EH (cell line): ENCODE measurements at regions not wholly inside any gene's neighbourhood (a gene's known extent, or its start where the extent isn't known, plus 50 kb on each side); places are given as distances from the start of the nearest gene placed in this dataset.
"Not testable (repeated sequence)": the region's sequence is repeated elsewhere in the genome, so short reads cannot be mapped to it uniquely, and the experiment has no call there.

Source experiments
- DNase-seq: peaks from one replicate; pipeline ENCODE4 v3.0.0-alpha.2; 2015; ENCODE audit warnings: low read depth

GRCh38 chr9:103242025-103242424 lies 246.9 kb downstream of the CYLC2 start:
- DNase-seq = no peak

GRCh38 chr9:103242486-103242885 lies 247.4 kb downstream of the CYLC2 start:
- DNase-seq = no peak

- no peak for DNase-seq
Measured at GRCh38 chr9:103243553-103243952, 248.4 kb downstream of the CYLC2 start.

- DNase-seq = no peak
Measured at GRCh38 chr9:103245369-103245768, 250.2 kb downstream of the CYLC2 start.

- no peak for DNase-seq
Measured at GRCh38 chr9:103261951-103262350, 266.8 kb downstream of the CYLC2 start.

GRCh38 chr9:103266064-103266463 lies 270.9 kb downstream of the CYLC2 start:
- no peak for DNase-seq

GRCh38 chr9:103277240-103277639 lies 282.1 kb downstream of the CYLC2 start:
- DNase-seq = no peak

DNA sequence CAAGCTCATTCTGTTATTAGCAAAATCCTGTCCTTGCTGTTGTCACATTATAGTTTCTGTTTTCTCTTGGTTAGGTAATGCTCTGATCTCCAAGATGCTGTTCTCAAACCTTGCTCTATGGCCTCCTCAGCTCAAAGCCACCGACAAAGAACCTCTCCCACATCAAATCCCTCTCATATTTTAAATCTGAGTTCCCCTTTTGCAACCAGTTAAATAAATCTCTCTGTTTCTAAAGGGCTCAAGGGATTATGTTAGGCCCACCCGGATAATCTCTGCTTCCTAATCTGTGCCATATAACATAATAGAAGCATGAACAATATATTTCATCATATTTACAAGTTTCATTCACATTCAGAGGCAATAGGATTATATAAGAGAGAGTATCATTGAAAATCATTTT lies 286.0 kb downstream of the CYLC2 start:
- no peak for DNase-seq

DNA sequence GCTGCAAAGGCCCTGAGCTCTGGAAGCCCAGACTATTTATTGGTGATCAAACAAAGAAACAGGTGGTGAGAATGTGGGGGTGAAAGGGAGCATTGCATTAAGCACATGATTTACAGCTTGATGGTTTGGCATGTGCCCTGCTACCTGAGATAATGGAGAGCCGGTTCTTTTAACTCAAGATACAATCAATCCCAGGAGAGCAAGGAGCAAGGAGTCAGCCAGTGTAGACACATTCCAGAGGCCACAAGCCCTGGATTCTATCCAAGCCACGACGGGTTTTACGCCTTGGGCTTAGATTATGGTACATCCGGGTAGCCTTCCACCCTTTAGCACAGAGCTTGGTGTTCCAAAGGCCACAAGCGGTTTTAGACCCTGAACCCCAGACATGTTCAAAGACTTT lies 292.2 kb downstream of the CYLC2 start:
- no peak for DNase-seq

DNA sequence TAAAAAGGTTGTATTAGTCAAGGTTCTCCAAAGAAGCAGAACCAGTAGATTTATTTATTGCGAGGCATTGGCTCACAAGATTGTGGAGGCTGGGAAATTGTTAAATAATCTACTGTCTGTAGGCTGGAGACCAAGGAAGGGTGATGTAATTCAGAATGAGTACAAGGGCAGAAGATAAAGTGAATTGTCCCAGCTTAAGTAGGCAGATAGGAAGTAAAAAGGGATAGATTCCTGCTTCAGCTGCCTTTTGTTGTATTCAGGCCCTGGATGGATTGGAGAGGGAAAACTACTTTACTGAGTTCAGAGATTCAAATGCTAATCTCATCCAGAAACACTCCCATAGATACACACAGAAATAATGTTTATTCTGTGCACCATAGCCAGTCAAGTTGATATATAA lies 301.1 kb downstream of the CYLC2 start:
- no peak for DNase-seq

GRCh38 chr9:103301051-103301450 lies 305.9 kb downstream of the CYLC2 start:
- no peak for DNase-seq

DNA sequence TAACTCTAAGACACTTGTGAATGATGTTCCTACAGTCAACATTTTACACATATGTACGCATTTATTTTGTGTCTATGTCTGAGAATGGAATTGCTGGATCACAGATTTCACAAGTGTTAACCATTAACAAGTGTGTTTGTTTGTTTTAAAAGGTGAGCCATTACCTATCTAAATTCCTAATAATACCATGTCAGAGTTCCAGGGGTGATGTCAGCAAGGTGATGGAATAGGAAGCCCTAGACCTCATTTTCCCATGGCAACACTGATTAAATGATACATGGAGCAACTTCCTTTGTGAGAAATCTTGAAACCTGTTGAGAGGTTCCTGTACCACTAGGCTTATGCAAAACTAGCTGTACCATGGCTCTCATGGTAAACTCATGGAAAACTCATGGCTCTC lies 309.7 kb downstream of the CYLC2 start:
- no peak for DNase-seq

DNA sequence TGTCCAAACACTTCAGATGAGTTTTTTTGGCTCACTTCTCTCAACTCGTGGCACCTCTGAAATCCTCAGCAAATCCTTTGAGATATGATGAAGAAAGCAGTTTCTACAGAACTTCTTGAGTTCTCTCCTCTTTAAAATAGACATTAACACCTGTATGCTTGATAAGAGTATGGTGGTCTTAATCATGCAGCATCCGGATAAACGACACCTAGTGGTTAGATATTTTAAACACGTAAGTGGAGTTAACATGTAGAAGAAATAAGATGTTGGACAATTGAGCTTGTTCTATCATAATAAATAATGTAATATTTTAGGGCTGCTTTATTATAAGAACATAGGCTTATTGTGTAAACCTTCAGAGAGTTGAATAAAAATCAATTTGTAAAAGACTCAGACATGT lies 324.8 kb downstream of the CYLC2 start:
- no peak for DNase-seq

GRCh38 chr9:103323699-103324098 lies 328.6 kb downstream of the CYLC2 start:
- no peak for DNase-seq

- DNase-seq = no peak
Measured at GRCh38 chr9:103335461-103335860, 340.3 kb downstream of the CYLC2 start.

DNA sequence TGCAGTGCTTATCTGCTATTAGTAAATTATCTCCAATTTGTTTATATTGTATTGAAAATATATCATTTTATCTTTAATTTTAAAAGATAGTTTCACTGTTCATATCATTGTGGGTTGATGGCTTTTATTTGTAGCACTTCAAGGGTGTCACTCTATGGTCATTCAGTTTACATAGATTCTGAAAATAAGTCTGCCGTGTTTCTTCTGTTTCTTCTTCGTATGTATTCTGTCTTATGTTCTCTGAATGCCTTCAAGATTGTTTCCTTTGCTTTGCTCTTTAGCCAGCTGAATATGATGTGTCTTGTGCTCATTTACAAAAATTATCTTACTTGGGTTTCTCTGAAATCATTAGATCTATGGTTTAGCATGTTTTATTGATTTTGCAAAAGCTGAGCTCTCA lies 359.9 kb downstream of the CYLC2 start:
- no peak for DNase-seq

DNA sequence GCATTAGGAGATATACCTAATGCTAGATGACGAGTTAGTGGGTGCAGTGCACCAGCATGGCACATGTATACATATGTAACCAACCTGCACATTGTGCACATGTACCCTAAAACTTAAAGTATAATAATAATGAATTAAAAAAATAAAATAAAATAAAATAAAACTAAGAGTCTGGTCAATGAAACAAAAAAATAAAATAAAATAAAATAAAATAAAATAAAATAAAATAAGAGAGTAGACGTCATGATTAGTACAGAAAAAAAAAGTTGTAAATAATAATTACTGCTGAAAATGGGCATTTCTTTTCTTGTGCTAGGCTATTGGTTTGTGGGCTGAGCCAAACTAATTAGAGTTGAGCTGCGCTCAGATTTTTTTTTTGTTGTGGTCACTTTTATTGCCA lies 362.8 kb downstream of the CYLC2 start:
- DNase-seq = not testable (repeated sequence)

- DNase-seq = no peak
Measured at GRCh38 chr9:103361906-103362305, 366.8 kb downstream of the CYLC2 start.

DNA sequence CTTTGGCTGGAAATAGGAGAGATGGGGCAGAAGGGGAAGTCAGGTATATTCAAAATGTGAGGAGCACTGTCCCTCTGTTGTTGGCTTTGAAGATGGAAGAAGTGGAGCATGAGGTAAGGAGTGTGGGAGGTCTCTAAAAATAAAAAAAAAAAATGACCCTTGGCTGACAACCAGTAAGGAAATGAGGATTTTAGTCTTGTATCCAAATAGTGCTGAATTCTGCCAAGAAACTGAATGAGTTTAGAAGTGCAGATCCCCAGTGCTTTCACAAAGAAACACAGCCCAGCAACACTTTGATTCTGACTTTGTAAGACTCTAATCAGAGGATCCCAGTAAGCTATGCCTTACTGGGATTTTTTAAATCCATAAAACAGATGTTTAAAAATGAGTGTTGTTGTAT lies 367.9 kb downstream of the CYLC2 start:
- no peak for DNase-seq

- DNase-seq = no peak
Measured at GRCh38 chr9:103364753-103365152, 369.6 kb downstream of the CYLC2 start.

DNA sequence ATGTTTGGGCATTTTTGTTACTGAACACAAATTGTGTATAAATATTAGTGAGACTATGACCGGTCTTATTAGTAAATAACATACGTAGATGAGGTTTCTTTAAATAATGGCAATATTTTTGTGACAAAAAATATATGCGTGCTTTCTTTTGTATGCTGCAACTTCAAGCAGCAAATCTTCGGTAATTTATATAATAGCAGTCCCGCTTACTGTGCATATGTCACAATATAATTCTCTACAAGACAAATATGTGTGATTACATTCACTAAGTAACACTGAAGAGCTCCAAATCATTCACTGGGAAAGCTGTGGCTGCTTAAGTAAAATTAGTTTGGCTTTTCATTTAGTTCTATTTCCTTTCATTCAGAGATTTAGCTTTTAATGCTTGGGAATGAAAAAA lies 376.0 kb downstream of the CYLC2 start:
- no peak for DNase-seq

DNA sequence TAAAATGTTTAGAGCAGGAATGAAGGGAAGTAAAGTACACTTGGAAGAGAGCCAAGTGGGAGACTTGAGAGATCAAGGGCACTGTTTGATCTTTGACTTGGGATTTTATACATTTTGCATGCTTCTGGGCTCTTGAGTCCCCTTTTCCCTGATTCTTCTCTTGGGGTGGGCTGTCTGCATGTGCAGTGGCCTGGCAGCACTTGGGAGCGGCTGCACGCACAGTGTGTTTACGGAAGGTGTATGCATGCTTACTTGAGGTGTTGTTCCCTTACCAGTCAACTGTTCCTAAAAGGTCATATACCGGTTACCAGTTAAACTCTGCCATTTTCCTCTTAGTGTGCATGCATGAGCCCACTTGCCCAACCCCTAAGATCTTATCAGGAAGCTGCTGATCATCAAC lies 377.7 kb downstream of the CYLC2 start:
- no peak for DNase-seq

GRCh38 chr9:103377667-103378066 lies 382.5 kb downstream of the CYLC2 start:
- DNase-seq = no peak

GRCh38 chr9:103397868-103398600 lies 402.9 kb downstream of the CYLC2 start:
- DNase-seq = peak; percentile 0

GRCh38 chr9:103399535-103399934 lies 404.4 kb downstream of the CYLC2 start:
- DNase-seq = no peak
